ENCODE measurements at regions not wholly inside any gene's neighbourhood (a gene's known extent, or its start where the extent isn't known, plus 50 kb on each side); places are given as distances from the start of the nearest gene placed in this dataset.
"Not testable (repeated sequence)": the region's sequence is repeated elsewhere in the genome, so short reads cannot be mapped to it uniquely, and the experiment has no call there.

GRCh38 chr18:30622635-30623034, 419.9 kb downstream of the DSC3 start:
- DNase-seq, result no peak

- no peak for DNase-seq
These were observed 420.4 kb downstream of the DSC3 start for GRCh38 chr18:30622104-30622503.

GRCh38 chr18:30618567-30618966, 424.0 kb downstream of the DSC3 start:
- DNase-seq, result no peak

GRCh38 chr18:30616414-30616813, 426.1 kb downstream of the DSC3 start:
- no peak for DNase-seq

- no peak for DNase-seq
These were observed 429.1 kb downstream of the DSC3 start for GRCh38 chr18:30613467-30613801.

GRCh38 chr18:30601541-30601940, 441.0 kb downstream of the DSC3 start:
- no peak for DNase-seq

- DNase-seq, result no peak
These were observed 445.3 kb downstream of the DSC3 start for GRCh38 chr18:30597202-30597601.

GRCh38 chr18:30596635-30597034, 445.9 kb downstream of the DSC3 start:
- DNase-seq, result no peak

GRCh38 chr18:30595942-30596341, 446.6 kb downstream of the DSC3 start:
- no peak for DNase-seq

GRCh38 chr18:30594911-30595310, 447.6 kb downstream of the DSC3 start:
- DNase-seq, result not testable (repeated sequence)

- DNase-seq, result no peak
These were observed 451.1 kb downstream of the DSC3 start for GRCh38 chr18:30591462-30591861.

- no peak for DNase-seq
These were observed 453.8 kb downstream of the DSC3 start for GRCh38 chr18:30588673-30589164.

- DNase-seq, result no peak
These were observed 458.8 kb downstream of the DSC3 start for GRCh38 chr18:30583768-30584167.

GRCh38 chr18:30582078-30582477, 460.5 kb downstream of the DSC3 start:
- no peak for DNase-seq

- no peak for DNase-seq
These were observed 463.8 kb downstream of the DSC3 start for GRCh38 chr18:30578707-30579106.

GRCh38 chr18:30572214-30572613, 470.3 kb downstream of the DSC3 start:
- no peak for DNase-seq

GRCh38 chr18:30568333-30568732, 474.2 kb downstream of the DSC3 start:
- no peak for DNase-seq

- DNase-seq, result no peak
These were observed 475.7 kb downstream of the DSC3 start for GRCh38 chr18:30566877-30567276.

GRCh38 chr18:30562231-30562630, 480.3 kb downstream of the DSC3 start:
- no peak for DNase-seq

- DNase-seq, result no peak
These were observed 486.4 kb downstream of the DSC3 start for GRCh38 chr18:30556112-30556511.

GRCh38 chr18:30545393-30545792, 497.1 kb downstream of the DSC3 start:
- no peak for DNase-seq

GRCh38 chr18:30544141-30544540, 498.4 kb downstream of the DSC3 start:
- no peak for DNase-seq

GRCh38 chr18:30533716-30534115, 508.8 kb downstream of the DSC3 start:
- no peak for DNase-seq

GRCh38 chr18:30527917-30528316, 514.6 kb downstream of the DSC3 start:
- DNase-seq, result no peak

GRCh38 chr18:30527226-30527625, 515.3 kb downstream of the DSC3 start:
- DNase-seq, result no peak

All from fibroblast of skin of back (primary cell).